H9 (cell line): ENCODE measurements at regions not wholly inside any gene's neighbourhood (a gene's known extent, or its start where the extent isn't known, plus 50 kb on each side); places are given as distances from the start of the nearest gene placed in this dataset.

Experiments
- DNase-seq: peaks from one replicate; pipeline ENCODE4 v3.0.0-alpha.2; 2017
- H2AFZ ChIP-seq: one replicate; pipeline ENCODE4 v1.6.1; 2013; ENCODE audit warnings: mild to moderate bottlenecking, low read length, control low read depth, moderate library complexity
- H2AK5ac ChIP-seq: 2 replicates; pipeline ENCODE4 v1.6.1; 2013; ENCODE audit warnings: low read length, control low read depth, mixed read lengths; ENCODE audit not compliant: insufficient read length
- H2BK120ac ChIP-seq: one replicate; pipeline ENCODE4 v1.6.1; 2013; ENCODE audit warnings: low read depth, mild to moderate bottlenecking, low read length, control low read depth, inconsistent platforms; ENCODE audit not compliant: poor library complexity, severe bottlenecking
- H2BK12ac ChIP-seq: 2 replicates; pipeline ENCODE4 v1.6.1; 2013; ENCODE audit warnings: low read length, control low read depth, mixed read lengths, low read depth; ENCODE audit not compliant: insufficient read length
- H2BK15ac ChIP-seq: 2 replicates; pipeline ENCODE4 v1.6.1; 2013; ENCODE audit warnings: low read depth, low read length, control low read depth
- H2BK20ac ChIP-seq: one replicate; pipeline ENCODE4 v1.6.1; 2013; ENCODE audit warnings: low read depth, mild to moderate bottlenecking, low read length, control low read depth, inconsistent platforms; ENCODE audit not compliant: poor library complexity, severe bottlenecking
- H2BK5ac ChIP-seq: 2 replicates; pipeline ENCODE4 v1.6.1; 2013; ENCODE audit warnings: low read length, control low read depth, mixed read lengths; ENCODE audit not compliant: insufficient read length
- H3K14ac ChIP-seq: 2 replicates; pipeline ENCODE4 v1.6.1; 2013; ENCODE audit warnings: low read length, control low read depth; ENCODE audit not compliant: insufficient read depth
- H3K18ac ChIP-seq: 2 replicates; pipeline ENCODE4 v1.6.1; 2013; ENCODE audit warnings: low read depth, mild to moderate bottlenecking, mixed read lengths, low read length, control low read depth; ENCODE audit not compliant: insufficient read length
- H3K23ac ChIP-seq: 2 replicates; pipeline ENCODE4 v1.6.1; 2013; ENCODE audit warnings: low read length, control low read depth, mixed read lengths, low read depth; ENCODE audit not compliant: insufficient read length
- H3K23me2 ChIP-seq: 2 replicates; pipeline ENCODE4 v1.6.1; 2013; ENCODE audit warnings: low read depth, mild to moderate bottlenecking, mixed read lengths, low read length, control low read depth; ENCODE audit not compliant: insufficient read length, poor library complexity, severe bottlenecking
- H3K27ac ChIP-seq: 2 replicates; pipeline ENCODE4 v1.5.1; 2013; ENCODE audit warnings: low read length, control low read depth, mixed read lengths, low read depth; ENCODE audit not compliant: insufficient read length
- H3K27me3 ChIP-seq: 2 replicates; pipeline ENCODE4 v1.6.1; 2013; ENCODE audit warnings: low read length, control low read depth, inconsistent platforms; ENCODE audit not compliant: insufficient read depth
- H3K4ac ChIP-seq: 2 replicates; pipeline ENCODE4 v1.6.1; 2013; ENCODE audit warnings: low read depth, mild to moderate bottlenecking, control low read depth, inconsistent platforms, low read length, moderate library complexity
- H3K4me1 ChIP-seq: 2 replicates; pipeline ENCODE4 v1.6.1; 2013; ENCODE audit warnings: low read length, control low read depth, inconsistent platforms; ENCODE audit not compliant: insufficient read depth
- H3K4me2 ChIP-seq: 2 replicates; pipeline ENCODE4 v1.6.1; 2013; ENCODE audit warnings: low read length, control low read depth, mixed read lengths; ENCODE audit not compliant: insufficient read length, insufficient read depth
- H3K56ac ChIP-seq: 2 replicates; pipeline ENCODE4 v1.6.1; 2013; ENCODE audit warnings: low read depth, mild to moderate bottlenecking, mixed read lengths, low read length, control low read depth; ENCODE audit not compliant: insufficient read length
- H3K79me1 ChIP-seq: 2 replicates; pipeline ENCODE4 v1.6.1; 2013; ENCODE audit warnings: low read depth, mild to moderate bottlenecking, moderate library complexity, low read length, control low read depth, inconsistent platforms; ENCODE audit not compliant: insufficient read depth, poor library complexity, severe bottlenecking
- H3K79me2 ChIP-seq: 2 replicates; pipeline ENCODE4 v1.6.1; 2013; ENCODE audit warnings: low read length, control low read depth, inconsistent platforms; ENCODE audit not compliant: insufficient read depth
- H3K9ac ChIP-seq: 2 replicates; pipeline ENCODE4 v1.6.1; 2013; ENCODE audit warnings: low read length, control low read depth, mixed read lengths; ENCODE audit not compliant: insufficient read length; ENCODE audit errors: extremely low read depth
- H3K9me3 ChIP-seq: one replicate; pipeline ENCODE4 v1.6.1; 2013; ENCODE audit warnings: low read depth, low read length, inconsistent platforms; ENCODE audit not compliant: control insufficient read depth
- H3T11ph ChIP-seq: one replicate; pipeline ENCODE4 v1.6.1; 2013; ENCODE audit warnings: mild to moderate bottlenecking, low read length, control low read depth, inconsistent platforms
- H4K20me1 ChIP-seq: one replicate; pipeline ENCODE4 v1.6.1; 2013; ENCODE audit not compliant: control insufficient read depth, insufficient read length, insufficient read depth
- H4K5ac ChIP-seq: 2 replicates; pipeline ENCODE4 v1.6.1; 2013; ENCODE audit warnings: low read depth, mild to moderate bottlenecking, mixed read lengths, low read length, control low read depth; ENCODE audit not compliant: insufficient read length
- H4K8ac ChIP-seq: replicated peaks from 2 replicates; pipeline ENCODE4 v1.6.1; 2013; ENCODE audit warnings: low read length, control low read depth, mixed read lengths, low read depth; ENCODE audit not compliant: insufficient read length
- H4K91ac ChIP-seq: 2 replicates; pipeline ENCODE4 v1.6.1; 2013; ENCODE audit warnings: low read depth, mild to moderate bottlenecking, moderate library complexity, mixed read lengths, low read length, control low read depth; ENCODE audit not compliant: insufficient read length
- H3K27ac Mint-ChIP-seq, 3 experiments: 2 replicates in 2 of 3; 3 replicates in 1 of 3; pipeline ENCODE4 v1.8.0; 2020 to 2021; ENCODE audit warnings: mixed read lengths in 3 of 3, mild to moderate bottlenecking in 1 of 3, moderate library complexity in 1 of 3
- H3K27me3 Mint-ChIP-seq: 2 replicates; pipeline ENCODE4 v1.8.0; 2021; ENCODE audit warnings: low read depth, mild to moderate bottlenecking, moderate library complexity, mixed read lengths
- H3K36me3 Mint-ChIP-seq, 3 experiments: 2 replicates in 2 of 3; 3 replicates in 1 of 3; pipeline ENCODE4 v1.8.0; 2020 to 2021; ENCODE audit warnings: low read depth in 3 of 3, mixed read lengths in 3 of 3; ENCODE audit not compliant: insufficient read depth in 1 of 3
- H3K4me1 Mint-ChIP-seq, 2 experiments: 2 replicates each; pipeline ENCODE4 v1.8.0; 2020; ENCODE audit warnings: mixed read lengths in 2 of 2
- H3K4me3 Mint-ChIP-seq, 2 experiments: 2 replicates in 1 of 2; 3 replicates in 1 of 2; pipeline ENCODE4 v1.8.0; 2020 to 2021; ENCODE audit warnings: mild to moderate bottlenecking in 2 of 2, mixed read lengths in 2 of 2, moderate library complexity in 1 of 2
- H3K9me3 Mint-ChIP-seq, 2 experiments: 2 replicates in 1 of 2; 3 replicates in 1 of 2; pipeline ENCODE4 v1.8.0; 2020; ENCODE audit warnings: mild to moderate bottlenecking in 2 of 2, mixed read lengths in 2 of 2, moderate library complexity in 1 of 2
- WGBS: extraction: QIAGEN DNeasy Blood & Tissue Kit; methylation state at CpG from one replicate; pipeline ENCODE4 v1.1.7; 2013; ENCODE audit warnings: missing lambda C conversion rate, low lambda C conversion rate, mixed read lengths; ENCODE audit not compliant: insufficient read length; ENCODE audit errors: extremely low coverage; 5-methylcytosine and 5-hydroxymethylcytosine counted together
- TF ChIP-seq, protein P1 (sequence below): fragments of 200-600 bp; sonication (generic); conservative IDR thresholded peaks from 3 replicates; pipeline ENCODE4 v1.8.0; 2021; ENCODE audit warnings: antibody characterized with exemption, mild to moderate bottlenecking

DNA sequence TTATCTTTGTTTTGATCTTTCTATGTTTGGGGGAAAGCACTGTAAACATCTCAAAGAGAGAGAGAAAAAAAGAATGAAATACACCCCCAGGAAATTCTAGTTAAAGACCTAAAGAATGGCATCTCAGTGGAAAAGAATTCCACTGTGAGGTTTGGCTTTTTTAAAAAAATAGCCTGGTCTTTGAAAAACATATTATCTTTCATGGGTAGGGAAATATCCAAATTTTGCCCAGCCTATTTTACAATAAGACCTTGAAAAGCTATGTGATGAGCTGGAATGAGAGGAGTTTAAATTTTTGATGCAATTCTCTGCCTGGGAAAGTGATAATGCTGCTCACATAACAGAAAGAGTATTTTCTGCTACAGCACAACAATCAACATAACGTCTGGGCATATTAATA lies 348.1 kb upstream of the WWC1 start:
- WGBS = no CpG with 5 or more reads among the region's 1 CpG
- H3K4me3 Mint-ChIP-seq = no peak overlapping the region
- H3K9me3 Mint-ChIP-seq = no peaks in the 10 kb centered on the region

More for the DNA sequence above, 348.1 kb upstream of the WWC1 start:
- Histone ChIP-seq H3K79me1 (no peaks in the 10 kb centered on the region), H3K14ac (no peak overlapping the region), H2AFZ (no peak overlapping the region), H3K27ac (no peak overlapping the region), H3K23me2 (no peaks in the 10 kb centered on the region), H3T11ph (no peak overlapping the region), H3K18ac (no peak overlapping the region), H3K4me1 (no peaks in the 10 kb centered on the region), H2BK120ac (no peak overlapping the region), H2BK20ac (no peak overlapping the region), H4K5ac (no peak overlapping the region), H2BK15ac (no peak overlapping the region), H3K79me2 (no peaks in the 10 kb centered on the region), H3K4ac (no peak overlapping the region), H3K23ac (no peak overlapping the region), H3K56ac (no peak overlapping the region), H3K4me2 (no peak overlapping the region), H4K91ac (no peak overlapping the region), H2BK5ac (no peak overlapping the region), H3K27me3 (no peaks in the 10 kb centered on the region), H2BK12ac (no peak overlapping the region), H3K9ac (no peak overlapping the region), H3K9me3 (no peaks in the 10 kb centered on the region), H4K20me1 (no peaks in the 10 kb centered on the region), H4K8ac (no peak overlapping the region), H2AK5ac (no peak overlapping the region)
- Mint-ChIP-seq H3K27me3 (no peaks in the 10 kb centered on the region), H3K36me3 (no peaks in the 10 kb centered on the region; a peak in 1 of 7 replicates), H3K27ac (no peak overlapping the region), H3K4me1 (peaks cover 2 to 7% of the 10 kb centered on the region in 2 experiments; a peak in 1 of 4 replicates)
- no peak for DNase-seq
- TF ChIP-seq, protein P1, sequence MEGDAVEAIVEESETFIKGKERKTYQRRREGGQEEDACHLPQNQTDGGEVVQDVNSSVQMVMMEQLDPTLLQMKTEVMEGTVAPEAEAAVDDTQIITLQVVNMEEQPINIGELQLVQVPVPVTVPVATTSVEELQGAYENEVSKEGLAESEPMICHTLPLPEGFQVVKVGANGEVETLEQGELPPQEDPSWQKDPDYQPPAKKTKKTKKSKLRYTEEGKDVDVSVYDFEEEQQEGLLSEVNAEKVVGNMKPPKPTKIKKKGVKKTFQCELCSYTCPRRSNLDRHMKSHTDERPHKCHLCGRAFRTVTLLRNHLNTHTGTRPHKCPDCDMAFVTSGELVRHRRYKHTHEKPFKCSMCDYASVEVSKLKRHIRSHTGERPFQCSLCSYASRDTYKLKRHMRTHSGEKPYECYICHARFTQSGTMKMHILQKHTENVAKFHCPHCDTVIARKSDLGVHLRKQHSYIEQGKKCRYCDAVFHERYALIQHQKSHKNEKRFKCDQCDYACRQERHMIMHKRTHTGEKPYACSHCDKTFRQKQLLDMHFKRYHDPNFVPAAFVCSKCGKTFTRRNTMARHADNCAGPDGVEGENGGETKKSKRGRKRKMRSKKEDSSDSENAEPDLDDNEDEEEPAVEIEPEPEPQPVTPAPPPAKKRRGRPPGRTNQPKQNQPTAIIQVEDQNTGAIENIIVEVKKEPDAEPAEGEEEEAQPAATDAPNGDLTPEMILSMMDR = no peak
